ENCODE measurements at regions not wholly inside any gene's neighbourhood (a gene's known extent, or its start where the extent isn't known, plus 50 kb on each side); places are given as distances from the start of the nearest gene placed in this dataset.

DNA sequence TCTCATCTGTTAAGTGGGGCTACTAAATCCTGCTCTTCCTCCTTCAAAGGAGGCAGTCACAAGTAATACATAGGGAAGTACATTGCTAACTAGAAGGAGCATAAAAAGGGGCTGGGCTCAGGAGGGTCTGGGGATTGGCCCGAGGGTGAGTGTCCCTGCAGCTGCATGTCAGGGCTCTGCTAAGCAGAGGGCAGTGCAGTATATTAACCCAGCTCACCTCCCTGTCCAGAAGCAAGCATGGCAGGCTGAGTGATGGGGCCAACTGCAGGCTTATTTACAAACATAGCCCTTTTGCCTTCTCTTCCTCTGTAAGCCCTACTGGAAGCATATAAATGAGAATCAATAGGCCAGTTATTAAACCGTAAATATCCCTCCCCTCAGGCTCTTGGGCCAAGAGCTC lies 143.2 kb upstream of the PCBD1 start:
- TF ChIP-seq EZH2 (IDR thresholded peaks at IDR 0.05; ENCODE audit: insufficient read depth, poor library complexity, severe bottlenecking) = no peak
- TF ChIP-seq EZH2phosphoT487 (IDR thresholded peaks at IDR 0.05; ENCODE audit: insufficient read depth, low read depth) = no peak
